ENCODE measurements at regions not wholly inside any gene's neighbourhood (a gene's known extent, or its start where the extent isn't known, plus 50 kb on each side); places are given as distances from the start of the nearest gene placed in this dataset.

GRCh38 chr6:156543431-156543830, 233.7 kb upstream of the ARID1B start:
- TF ChIP-seq CTCF (conservative IDR thresholded peaks at IDR 0.05) = no peak
- no peaks in the 10 kb centered on the region for H3K9me3 Mint-ChIP-seq

GRCh38 chr6:156538875-156539660, 238.1 kb upstream of the ARID1B start:
- H3K9me3 Mint-ChIP-seq = no peaks in the 10 kb centered on the region
- TF ChIP-seq CTCF (conservative IDR thresholded peaks at IDR 0.05) = no peak
- H3K27me3 Mint-ChIP-seq (ENCODE audit: low read depth) = no peaks in the 10 kb centered on the region
- H3K27ac Mint-ChIP-seq (ENCODE audit: unreplicated experiment) = peak overlapping the region; percentile 88
- H3K4me3 Mint-ChIP-seq = no peak overlapping the region
- DNase-seq (ENCODE audit: low read depth, low spot score) = no peak
- no peaks in the 10 kb centered on the region for H3K36me3 Mint-ChIP-seq (ENCODE audit: low read depth)
- peaks cover 12% of the 10 kb centered on the region for H3K4me1 Mint-ChIP-seq

More at GRCh38 chr6:156543431-156543830, 233.7 kb upstream of the ARID1B start:
- H3K27me3 Mint-ChIP-seq (ENCODE audit: low read depth) = no peaks in the 10 kb centered on the region
- no peak overlapping the region for H3K27ac Mint-ChIP-seq (ENCODE audit: unreplicated experiment)
- H3K4me3 Mint-ChIP-seq = no peak overlapping the region
- no peaks in the 10 kb centered on the region for H3K36me3 Mint-ChIP-seq (ENCODE audit: low read depth)
- peaks cover 6% of the 10 kb centered on the region for H3K4me1 Mint-ChIP-seq
- DNase-seq (ENCODE audit: low read depth, low spot score) = no peak

GRCh38 chr6:156534594-156534993, 242.6 kb upstream of the ARID1B start:
- Mint-ChIP-seq H3K4me3 (no peak overlapping the region), H3K27ac (ENCODE audit: unreplicated experiment) (no peak overlapping the region), H3K4me1 (peaks cover 12% of the 10 kb centered on the region), H3K9me3 (no peaks in the 10 kb centered on the region), H3K36me3 (ENCODE audit: low read depth) (no peaks in the 10 kb centered on the region), H3K27me3 (ENCODE audit: low read depth) (no peaks in the 10 kb centered on the region)
- DNase-seq (ENCODE audit: low read depth, low spot score) = no peak
- TF ChIP-seq CTCF (conservative IDR thresholded peaks at IDR 0.05) = no peak

- Mint-ChIP-seq H3K9me3 (no peaks in the 10 kb centered on the region), H3K27me3 (ENCODE audit: low read depth) (no peaks in the 10 kb centered on the region), H3K4me3 (no peak overlapping the region), H3K27ac (ENCODE audit: unreplicated experiment) (no peak overlapping the region), H3K36me3 (ENCODE audit: low read depth) (no peaks in the 10 kb centered on the region), H3K4me1 (peaks cover 11% of the 10 kb centered on the region)
- TF ChIP-seq CTCF (conservative IDR thresholded peaks at IDR 0.05) = no peak
- no peak for DNase-seq (ENCODE audit: low read depth, low spot score)
These were observed 243.2 kb upstream of the ARID1B start for GRCh38 chr6:156533872-156534524.

GRCh38 chr6:156526081-156526480, 251.1 kb upstream of the ARID1B start:
- H3K4me1 Mint-ChIP-seq = no peaks in the 10 kb centered on the region
- H3K9me3 Mint-ChIP-seq = no peaks in the 10 kb centered on the region
- H3K27me3 Mint-ChIP-seq (ENCODE audit: low read depth) = no peaks in the 10 kb centered on the region
- peaks cover 5% of the 10 kb centered on the region for H3K36me3 Mint-ChIP-seq (ENCODE audit: low read depth)
- no peak for TF ChIP-seq CTCF (conservative IDR thresholded peaks at IDR 0.05)
- no peak overlapping the region for H3K4me3 Mint-ChIP-seq
- H3K27ac Mint-ChIP-seq (ENCODE audit: unreplicated experiment) = no peak overlapping the region
- DNase-seq (ENCODE audit: low read depth, low spot score) = no peak
